Testis (tissue), 2 donors: ENCODE measurements at regions not wholly inside any gene's neighbourhood (a gene's known extent, or its start where the extent isn't known, plus 50 kb on each side); places are given as distances from the start of the nearest gene placed in this dataset.

Experiments
- POLR2A ChIP-seq: fragments of 450-650 bp; IDR thresholded peaks from one replicate; pipeline ENCODE4 v1.6.1; 2017; ENCODE audit warnings: antibody characterized with exemption, mild to moderate bottlenecking, moderate library complexity
- TF ChIP-seq, protein P1 (sequence below), 3 experiments: fragments of 450-650 bp in 2 of 3; fragments of 200-600 bp in 1 of 3; sonication (generic) in 1 of 3; IDR thresholded peaks; one replicate each; pipeline ENCODE4 v1.5.1; 2016 to 2019; ENCODE audit warnings: antibody characterized with exemption in 3 of 3, mild to moderate bottlenecking in 2 of 3, moderate library complexity in 1 of 3

DNA sequence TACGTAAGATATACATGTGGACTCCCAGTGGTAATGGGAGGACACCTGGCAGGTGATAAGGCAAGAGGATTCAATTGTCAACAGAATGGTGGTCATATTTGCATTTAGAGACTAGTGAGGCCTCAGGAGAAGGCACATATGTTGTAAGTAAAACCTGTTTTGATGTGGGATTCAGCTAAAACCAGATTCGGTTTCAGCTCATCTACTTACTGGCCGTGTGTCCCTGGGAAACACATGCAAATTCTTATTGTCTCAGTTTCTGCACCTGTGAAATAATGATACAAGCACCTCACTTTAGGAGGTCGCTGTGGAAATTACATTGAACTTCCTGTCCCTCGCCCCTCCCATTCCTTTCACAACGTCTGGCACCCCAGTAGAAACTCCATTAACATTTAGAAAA, 78.9 kb upstream of the FIBIN start:
- TF ChIP-seq, protein P1, sequence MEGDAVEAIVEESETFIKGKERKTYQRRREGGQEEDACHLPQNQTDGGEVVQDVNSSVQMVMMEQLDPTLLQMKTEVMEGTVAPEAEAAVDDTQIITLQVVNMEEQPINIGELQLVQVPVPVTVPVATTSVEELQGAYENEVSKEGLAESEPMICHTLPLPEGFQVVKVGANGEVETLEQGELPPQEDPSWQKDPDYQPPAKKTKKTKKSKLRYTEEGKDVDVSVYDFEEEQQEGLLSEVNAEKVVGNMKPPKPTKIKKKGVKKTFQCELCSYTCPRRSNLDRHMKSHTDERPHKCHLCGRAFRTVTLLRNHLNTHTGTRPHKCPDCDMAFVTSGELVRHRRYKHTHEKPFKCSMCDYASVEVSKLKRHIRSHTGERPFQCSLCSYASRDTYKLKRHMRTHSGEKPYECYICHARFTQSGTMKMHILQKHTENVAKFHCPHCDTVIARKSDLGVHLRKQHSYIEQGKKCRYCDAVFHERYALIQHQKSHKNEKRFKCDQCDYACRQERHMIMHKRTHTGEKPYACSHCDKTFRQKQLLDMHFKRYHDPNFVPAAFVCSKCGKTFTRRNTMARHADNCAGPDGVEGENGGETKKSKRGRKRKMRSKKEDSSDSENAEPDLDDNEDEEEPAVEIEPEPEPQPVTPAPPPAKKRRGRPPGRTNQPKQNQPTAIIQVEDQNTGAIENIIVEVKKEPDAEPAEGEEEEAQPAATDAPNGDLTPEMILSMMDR (IDR thresholded peaks at IDR 0.05) = no peak
- TF ChIP-seq POLR2A = no peak
